ENCODE measurements at regions not wholly inside any gene's neighbourhood (a gene's known extent, or its start where the extent isn't known, plus 50 kb on each side); places are given as distances from the start of the nearest gene placed in this dataset.
A peak's percentile ranks its signal among the peaks of the same experiment; 100 is the strongest.
"Not testable (repeated sequence)": the region's sequence is repeated elsewhere in the genome, so short reads cannot be mapped to it uniquely, and the experiment has no call there.

DNA sequence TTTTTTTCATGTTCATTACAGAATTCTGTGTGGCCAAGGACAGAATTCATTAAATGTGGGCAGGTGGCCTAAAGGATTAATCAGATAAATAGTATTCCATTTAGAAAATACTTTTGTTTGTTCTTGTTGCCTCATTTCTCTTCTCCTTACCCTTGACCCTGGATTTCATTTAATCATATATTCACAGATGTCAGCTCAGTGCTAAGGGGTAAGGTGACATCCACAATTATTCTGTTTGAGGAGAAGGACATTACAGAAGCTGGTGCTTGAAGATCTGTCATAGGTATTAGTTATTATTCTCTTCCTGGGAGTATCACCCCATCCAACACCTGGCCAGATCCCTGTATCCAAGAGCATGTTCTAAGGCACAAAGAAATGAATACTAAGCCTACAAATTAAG is 961.1 kb downstream of the XPNPEP1 start:
- H3K9me3 ChIP-seq = no peaks in the 10 kb centered on the region
- no peak overlapping the region for H3K27ac ChIP-seq
- no peaks in the 10 kb centered on the region for H3K27me3 ChIP-seq
- no peak for DNase-seq
- H3K36me3 ChIP-seq = no peaks in the 10 kb centered on the region
- TF ChIP-seq, protein P1, sequence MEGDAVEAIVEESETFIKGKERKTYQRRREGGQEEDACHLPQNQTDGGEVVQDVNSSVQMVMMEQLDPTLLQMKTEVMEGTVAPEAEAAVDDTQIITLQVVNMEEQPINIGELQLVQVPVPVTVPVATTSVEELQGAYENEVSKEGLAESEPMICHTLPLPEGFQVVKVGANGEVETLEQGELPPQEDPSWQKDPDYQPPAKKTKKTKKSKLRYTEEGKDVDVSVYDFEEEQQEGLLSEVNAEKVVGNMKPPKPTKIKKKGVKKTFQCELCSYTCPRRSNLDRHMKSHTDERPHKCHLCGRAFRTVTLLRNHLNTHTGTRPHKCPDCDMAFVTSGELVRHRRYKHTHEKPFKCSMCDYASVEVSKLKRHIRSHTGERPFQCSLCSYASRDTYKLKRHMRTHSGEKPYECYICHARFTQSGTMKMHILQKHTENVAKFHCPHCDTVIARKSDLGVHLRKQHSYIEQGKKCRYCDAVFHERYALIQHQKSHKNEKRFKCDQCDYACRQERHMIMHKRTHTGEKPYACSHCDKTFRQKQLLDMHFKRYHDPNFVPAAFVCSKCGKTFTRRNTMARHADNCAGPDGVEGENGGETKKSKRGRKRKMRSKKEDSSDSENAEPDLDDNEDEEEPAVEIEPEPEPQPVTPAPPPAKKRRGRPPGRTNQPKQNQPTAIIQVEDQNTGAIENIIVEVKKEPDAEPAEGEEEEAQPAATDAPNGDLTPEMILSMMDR (IDR thresholded peaks at IDR 0.05) = no peak
- intact Hi-C loops (cut with DNase I; ENCODE audit: low total_unique reads) = no loop called here
- no peaks in the 10 kb centered on the region for H3K4me1 ChIP-seq
- H3K4me3 ChIP-seq = no peak overlapping the region

DNA sequence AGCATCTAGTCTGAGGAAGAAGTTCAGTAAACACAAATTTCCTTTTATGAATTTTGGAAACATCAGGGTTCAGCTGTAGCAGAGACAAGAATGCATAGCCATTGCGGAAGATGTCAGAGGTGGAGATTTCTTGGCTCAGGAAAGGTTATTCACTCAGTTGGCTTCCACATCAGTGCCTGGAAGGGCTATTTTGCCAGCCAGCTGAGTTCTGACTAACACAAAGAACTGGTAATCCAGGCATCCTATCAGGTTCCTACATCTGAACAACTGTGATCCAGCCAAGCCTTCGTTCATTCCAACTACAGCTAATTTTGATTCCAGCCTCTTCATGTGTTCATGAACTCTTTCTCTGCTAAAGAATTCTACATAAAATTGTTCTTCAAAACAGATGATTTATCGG is 965.6 kb downstream of the XPNPEP1 start:
- no peaks in the 10 kb centered on the region for H3K27me3 ChIP-seq
- TF ChIP-seq, protein P1 (IDR thresholded peaks at IDR 0.05) = no peak
- no peaks in the 10 kb centered on the region for H3K9me3 ChIP-seq
- H3K4me1 ChIP-seq = no peaks in the 10 kb centered on the region
- H3K36me3 ChIP-seq = no peaks in the 10 kb centered on the region
- no peak overlapping the region for H3K4me3 ChIP-seq
- intact Hi-C loops (cut with DNase I; ENCODE audit: low total_unique reads) = no loop called here
- no peak overlapping the region for H3K27ac ChIP-seq
- peak in 1 of 2 donors; percentile 20 for DNase-seq

DNA sequence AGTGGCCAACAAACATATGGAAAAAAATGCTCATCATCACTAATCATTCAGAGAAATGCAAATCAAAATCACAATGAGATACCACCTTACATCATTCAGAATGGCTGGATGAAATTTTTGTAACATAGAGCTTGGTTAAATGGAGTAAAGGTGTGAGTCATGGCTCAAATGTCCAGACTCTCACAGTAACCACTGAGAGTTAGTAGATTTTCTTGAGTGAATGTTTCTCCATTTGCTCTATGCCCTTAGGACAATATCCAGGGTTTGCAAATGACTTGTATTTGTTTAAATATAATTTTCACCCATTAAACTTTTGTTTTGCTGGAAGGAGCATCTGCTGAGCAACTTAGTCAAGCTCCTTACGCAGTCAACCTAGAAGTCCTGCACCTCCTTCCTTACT is 967.2 kb downstream of the XPNPEP1 start:
- Histone ChIP-seq H3K36me3 (no peaks in the 10 kb centered on the region), H3K4me1 (no peaks in the 10 kb centered on the region), H3K4me3 (no peak overlapping the region), H3K9me3 (peaks cover 0 to under 1% (median 0%) of the 10 kb centered on the region in 3 donors), H3K27me3 (no peaks in the 10 kb centered on the region), H3K27ac (no peak overlapping the region)
- DNase-seq = no peak
- TF ChIP-seq, protein P1 (IDR thresholded peaks at IDR 0.05) = no peak
- intact Hi-C loops (cut with DNase I; ENCODE audit: low total_unique reads) = no loop called here

DNA sequence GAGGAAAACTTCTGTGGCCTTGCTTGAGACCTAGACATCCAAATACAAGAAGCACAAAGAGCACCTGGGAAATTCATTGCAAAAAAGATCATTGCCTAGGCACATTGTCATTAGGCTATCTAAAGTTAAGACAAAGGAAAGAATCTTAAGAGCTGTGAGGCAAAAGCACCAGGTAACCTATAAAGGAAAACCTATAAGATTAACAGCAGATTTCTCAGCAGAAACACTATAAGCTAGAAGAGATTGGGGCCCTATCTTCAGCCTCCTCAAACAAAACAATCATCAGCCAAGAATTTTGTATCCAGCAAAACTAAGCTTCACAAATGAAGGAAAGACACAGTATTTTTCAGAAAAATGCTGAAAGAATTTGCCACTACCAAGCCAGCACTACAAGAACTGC is 1003.3 kb downstream of the XPNPEP1 start:
- H3K36me3 ChIP-seq; H3K9me3 ChIP-seq; H3K4me1 ChIP-seq; H3K27ac ChIP-seq; H3K27me3 ChIP-seq; intact Hi-C loops (cut with DNase I; ENCODE audit: low total_unique reads); H3K4me3 ChIP-seq; DNase-seq: not testable (repeated sequence)

DNA sequence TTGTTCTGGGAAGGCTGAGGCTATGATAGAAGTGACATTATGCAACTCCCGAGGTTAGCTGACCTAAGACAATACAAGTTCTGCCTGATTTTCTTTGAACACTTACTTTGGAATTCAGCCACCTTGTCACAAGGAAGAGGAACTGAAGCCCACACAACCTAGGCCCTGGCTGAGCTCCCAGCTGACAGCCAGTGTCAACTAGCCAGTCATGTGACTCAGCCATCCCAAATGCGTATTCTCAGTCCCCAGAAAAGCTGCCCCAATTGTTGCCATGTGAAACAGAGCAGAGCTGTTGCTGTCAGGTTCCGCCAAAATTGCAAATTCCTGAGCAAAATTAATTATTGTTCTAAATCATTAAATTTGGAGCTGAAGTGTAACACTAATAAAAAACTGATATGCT is 1010.0 kb downstream of the XPNPEP1 start:
- Histone ChIP-seq H3K36me3 (no peaks in the 10 kb centered on the region), H3K4me1 (peaks cover 0 to 10% (median 3%) of the 10 kb centered on the region in 4 donors), H3K9me3 (no peaks in the 10 kb centered on the region), H3K4me3 (no peak overlapping the region), H3K27me3 (peaks cover 0 to 11% of the 10 kb centered on the region in 2 donors), H3K27ac (no peak overlapping the region)
- TF ChIP-seq, protein P1 (IDR thresholded peaks at IDR 0.05) = no peak
- intact Hi-C loops (cut with DNase I; ENCODE audit: low total_unique reads) = no loop called here
- DNase-seq = no peak

DNA sequence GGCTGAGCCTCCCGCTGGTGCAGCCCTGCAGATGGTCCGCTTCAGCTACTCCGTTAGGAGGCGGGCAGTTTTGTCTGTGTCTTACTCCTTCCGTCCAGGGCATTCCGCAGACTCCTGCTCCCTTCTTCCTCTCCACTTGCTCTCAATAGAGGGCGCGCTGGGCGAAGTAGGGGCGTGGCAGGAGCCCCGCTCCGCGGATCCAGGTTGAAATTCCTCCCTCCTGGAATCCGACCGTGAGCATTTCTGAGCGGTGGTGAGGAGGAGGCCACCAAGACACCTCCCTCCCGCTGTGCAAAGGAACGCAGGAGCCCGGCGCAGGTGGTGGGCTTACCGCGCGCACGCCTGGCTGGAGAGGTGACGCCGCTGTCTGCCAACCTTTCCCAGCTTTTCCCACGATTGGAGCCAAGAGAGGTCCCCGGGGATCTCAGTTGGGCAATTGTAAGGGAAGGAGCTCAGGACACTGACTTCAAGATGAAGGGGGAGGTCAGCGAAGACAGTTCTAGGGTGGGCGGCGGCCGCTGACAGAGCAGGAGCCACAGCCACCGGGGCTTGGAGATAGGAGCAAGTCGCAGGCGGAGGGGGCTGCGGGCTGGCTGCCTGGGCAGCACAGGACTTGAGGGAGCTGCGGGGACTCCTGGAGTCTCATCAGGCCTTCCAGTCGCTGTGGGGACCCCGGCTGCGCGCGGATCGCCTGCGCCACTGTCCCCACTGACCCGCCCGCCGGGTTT is 1011.3 kb downstream of the XPNPEP1 start:
- H3K27ac ChIP-seq = no peak overlapping the region
- TF ChIP-seq, protein P1 (IDR thresholded peaks at IDR 0.05) = no peak

More for the DNA sequence above, 1011.3 kb downstream of the XPNPEP1 start:
- Histone ChIP-seq H3K4me3 (peak overlapping the region in 1 of 2 donors; percentile 18), H3K4me1 (peaks cover 0 to 10% (median 3%) of the 10 kb centered on the region in 4 donors), H3K36me3 (no peaks in the 10 kb centered on the region), H3K9me3 (no peaks in the 10 kb centered on the region), H3K27me3 (peaks cover 0 to 11% of the 10 kb centered on the region in 2 donors)
- peak in 1 of 2 donors; percentile 63 for DNase-seq
- intact Hi-C loops (cut with DNase I; ENCODE audit: low total_unique reads) = no loop called here
